ENCODE measurements at regions not wholly inside any gene's neighbourhood (a gene's known extent, or its start where the extent isn't known, plus 50 kb on each side); places are given as distances from the start of the nearest gene placed in this dataset.

DNA sequence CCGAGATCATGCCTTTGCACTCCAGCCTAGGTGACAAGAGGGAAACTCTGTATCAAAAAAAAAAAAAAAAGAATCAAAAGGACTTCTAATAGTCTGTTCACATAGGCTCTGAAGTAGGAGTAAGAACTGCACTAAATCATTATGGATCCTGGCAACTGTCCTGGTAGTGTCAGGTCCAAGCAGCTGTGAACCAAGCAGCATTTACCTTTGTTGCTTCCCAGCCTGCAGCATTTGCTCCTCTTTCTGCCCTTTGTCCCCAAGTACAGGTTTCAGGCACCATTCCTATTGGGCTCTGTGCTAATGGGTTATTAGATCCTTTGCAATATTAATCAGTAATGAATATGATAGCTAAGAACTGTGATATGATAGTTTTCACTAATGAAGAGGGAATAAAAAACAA is 77.4 kb upstream of the NBEA start:
- TF ChIP-seq, protein P1, sequence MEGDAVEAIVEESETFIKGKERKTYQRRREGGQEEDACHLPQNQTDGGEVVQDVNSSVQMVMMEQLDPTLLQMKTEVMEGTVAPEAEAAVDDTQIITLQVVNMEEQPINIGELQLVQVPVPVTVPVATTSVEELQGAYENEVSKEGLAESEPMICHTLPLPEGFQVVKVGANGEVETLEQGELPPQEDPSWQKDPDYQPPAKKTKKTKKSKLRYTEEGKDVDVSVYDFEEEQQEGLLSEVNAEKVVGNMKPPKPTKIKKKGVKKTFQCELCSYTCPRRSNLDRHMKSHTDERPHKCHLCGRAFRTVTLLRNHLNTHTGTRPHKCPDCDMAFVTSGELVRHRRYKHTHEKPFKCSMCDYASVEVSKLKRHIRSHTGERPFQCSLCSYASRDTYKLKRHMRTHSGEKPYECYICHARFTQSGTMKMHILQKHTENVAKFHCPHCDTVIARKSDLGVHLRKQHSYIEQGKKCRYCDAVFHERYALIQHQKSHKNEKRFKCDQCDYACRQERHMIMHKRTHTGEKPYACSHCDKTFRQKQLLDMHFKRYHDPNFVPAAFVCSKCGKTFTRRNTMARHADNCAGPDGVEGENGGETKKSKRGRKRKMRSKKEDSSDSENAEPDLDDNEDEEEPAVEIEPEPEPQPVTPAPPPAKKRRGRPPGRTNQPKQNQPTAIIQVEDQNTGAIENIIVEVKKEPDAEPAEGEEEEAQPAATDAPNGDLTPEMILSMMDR (IDR thresholded peaks at IDR 0.05): no peak
- no peak for TF ChIP-seq EZH2 (IDR thresholded peaks at IDR 0.05; ENCODE audit: borderline replicate concordance, insufficient read depth, low read depth, low read length, poor library complexity, severe bottlenecking)
